ENCODE measurements at regions not wholly inside any gene's neighbourhood (a gene's known extent, or its start where the extent isn't known, plus 50 kb on each side); places are given as distances from the start of the nearest gene placed in this dataset.
A peak's percentile ranks its signal among the peaks of the same experiment; 100 is the strongest.

- intact Hi-C loops (cut with DNase I), result no loop called here
- no peak for DNase-seq (ENCODE audit: low spot score)
Observed at GRCh38 chr1:198472997-198473396, 67.5 kb downstream of the ATP6V1G3 start.

DNA sequence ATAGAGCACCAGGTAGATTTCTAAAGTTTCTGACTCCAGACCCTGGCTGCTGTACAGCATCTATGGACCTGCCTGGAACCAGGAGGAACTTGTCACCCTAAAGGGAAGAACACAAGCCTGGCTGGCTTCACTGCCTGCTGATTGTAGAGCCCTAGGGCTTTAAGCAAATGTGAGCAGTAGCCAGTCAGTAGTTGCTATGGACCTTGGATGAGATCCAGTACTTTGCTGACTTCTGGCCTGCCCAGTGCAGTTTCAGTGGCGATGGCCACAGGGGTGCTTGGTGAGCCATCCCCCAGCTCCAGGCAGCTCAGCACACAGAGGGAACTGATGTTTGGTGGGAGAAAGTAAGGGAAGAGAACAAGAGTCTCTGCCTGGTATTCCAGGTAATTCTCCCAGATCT, 68.4 kb downstream of the ATP6V1G3 start:
- intact Hi-C loops (cut with DNase I), result no loop called here
- DNase-seq (ENCODE audit: low spot score), result no peak

DNA sequence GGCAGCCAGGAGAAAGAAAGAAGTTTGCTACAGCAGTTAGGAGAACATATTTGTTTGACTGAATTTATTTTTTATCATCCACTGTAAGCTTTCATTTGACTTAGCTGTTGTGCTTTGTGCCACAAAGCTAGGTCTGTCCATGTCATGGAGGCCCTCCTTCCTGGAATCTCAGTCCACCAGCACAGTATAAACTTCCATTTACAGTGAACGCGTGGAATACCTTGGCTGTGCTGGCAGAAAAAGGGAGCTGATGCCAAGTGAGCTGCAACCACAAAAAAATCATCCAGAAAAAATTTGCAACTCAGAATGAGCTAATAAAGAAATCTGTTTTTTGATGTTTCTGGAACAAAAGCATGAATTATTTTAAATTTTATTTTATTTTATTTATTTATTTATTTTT, 72.6 kb downstream of the ATP6V1G3 start:
- no peak for DNase-seq (ENCODE audit: low spot score)
- intact Hi-C loops (cut with DNase I), result no loop called here

- DNase-seq (ENCODE audit: low spot score), result no peak
- intact Hi-C loops (cut with DNase I), result no loop called here
Observed at GRCh38 chr1:198467342-198467741, 73.1 kb downstream of the ATP6V1G3 start.

DNA sequence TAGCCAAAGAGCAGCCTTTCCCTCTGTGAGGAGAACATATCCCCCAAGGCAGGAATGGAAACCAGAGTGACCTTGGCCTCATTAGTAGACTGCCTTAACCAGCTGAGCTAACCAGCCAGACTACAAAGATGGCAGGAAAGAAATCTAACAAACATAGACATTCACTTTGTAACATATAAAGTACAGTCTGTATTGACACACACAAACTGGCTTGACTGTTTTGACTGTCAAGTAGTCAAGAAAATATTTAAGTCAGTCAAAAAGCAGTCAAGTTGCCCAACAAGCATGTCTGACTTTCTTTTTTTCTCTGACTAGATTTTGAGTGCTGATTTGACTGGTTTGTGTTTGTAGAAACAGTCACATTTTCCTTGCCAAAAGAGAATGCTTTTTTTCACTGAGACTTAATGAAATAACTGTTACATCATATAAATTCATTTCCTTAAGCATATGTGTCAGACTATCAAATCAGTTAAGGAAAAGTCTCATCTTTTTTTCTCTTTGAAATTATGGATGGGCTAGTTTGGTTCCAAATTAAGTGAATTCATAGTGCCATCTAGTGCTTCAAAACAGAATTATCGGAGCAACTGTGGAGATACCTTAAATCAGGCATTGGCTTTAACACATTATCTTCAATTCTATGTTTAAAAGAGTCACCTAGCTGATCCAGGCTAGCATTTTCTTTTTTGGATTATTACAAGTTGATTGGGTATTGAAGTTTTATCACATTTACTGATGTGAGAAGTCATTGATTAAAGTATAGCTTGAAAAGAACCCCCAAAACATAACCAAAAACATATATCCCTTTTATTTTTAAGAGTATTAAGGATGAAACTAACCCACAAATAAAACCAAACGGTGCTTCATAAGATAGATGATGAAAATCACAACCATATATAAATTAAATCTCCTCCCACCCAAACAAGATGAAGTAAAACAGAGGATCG, 75.0 kb downstream of the ATP6V1G3 start:
- no peak for DNase-seq (ENCODE audit: low spot score)
- intact Hi-C loops (cut with DNase I), result no loop called here

DNA sequence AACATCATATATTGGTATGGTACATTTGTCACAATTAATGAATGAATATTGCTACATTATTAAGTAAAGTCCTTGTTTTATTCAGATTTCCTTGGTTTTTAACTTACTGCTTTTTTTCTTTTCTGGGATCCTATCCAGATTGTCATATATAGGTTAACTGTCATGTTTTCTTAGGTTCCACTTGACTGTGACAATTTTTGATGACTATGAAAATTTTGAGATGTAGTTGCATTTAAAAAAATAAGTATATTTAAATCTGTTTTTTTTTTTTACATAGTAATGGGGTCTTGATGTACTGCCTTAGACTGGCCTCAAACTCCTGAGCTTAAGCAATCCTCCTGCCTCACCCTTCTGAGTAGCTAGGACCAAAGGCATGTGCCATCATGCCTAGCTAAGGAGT, 76.8 kb downstream of the ATP6V1G3 start:
- intact Hi-C loops (cut with DNase I), result no loop called here
- DNase-seq (ENCODE audit: low spot score), result no peak

DNA sequence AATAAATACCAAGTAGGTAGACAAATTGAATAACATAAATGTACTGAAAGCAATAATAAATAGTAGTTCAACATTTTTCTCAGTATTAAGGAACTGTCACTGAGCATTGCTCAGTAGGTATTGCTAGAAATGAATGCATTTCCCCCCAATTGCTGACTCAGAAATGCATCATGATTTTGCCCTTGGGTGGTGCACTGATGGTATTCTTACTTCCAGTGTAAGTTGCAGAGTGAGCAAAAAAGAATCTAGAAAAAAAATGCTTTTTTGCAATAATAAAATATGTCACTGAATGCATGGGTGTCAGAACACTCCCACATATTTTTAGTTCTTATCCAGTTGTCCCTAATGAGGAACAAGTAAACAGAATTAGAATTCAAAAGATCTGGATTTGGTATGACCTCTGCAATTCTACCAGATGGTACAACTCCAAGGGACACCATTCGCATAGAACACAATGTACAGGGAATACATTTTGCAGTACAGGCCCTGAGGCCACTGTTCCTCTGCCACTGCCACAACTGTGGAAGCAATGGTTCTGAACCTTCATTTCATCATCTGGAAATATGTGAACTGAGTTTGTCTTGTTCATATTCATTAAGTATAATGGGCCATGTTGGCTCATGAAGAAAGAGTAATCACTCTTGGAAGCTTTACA, 78.0 kb downstream of the ATP6V1G3 start:
- intact Hi-C loops (cut with DNase I), result no loop called here
- no peak for DNase-seq (ENCODE audit: low spot score)

GRCh38 chr1:198455966-198456365, 84.5 kb downstream of the ATP6V1G3 start:
- no peak for DNase-seq (ENCODE audit: low spot score)
- intact Hi-C loops (cut with DNase I), result no loop called here

GRCh38 chr1:198449727-198450433, 90.6 kb downstream of the ATP6V1G3 start:
- DNase-seq (ENCODE audit: low spot score), result no peak
- intact Hi-C loops (cut with DNase I), result no loop called here

DNA sequence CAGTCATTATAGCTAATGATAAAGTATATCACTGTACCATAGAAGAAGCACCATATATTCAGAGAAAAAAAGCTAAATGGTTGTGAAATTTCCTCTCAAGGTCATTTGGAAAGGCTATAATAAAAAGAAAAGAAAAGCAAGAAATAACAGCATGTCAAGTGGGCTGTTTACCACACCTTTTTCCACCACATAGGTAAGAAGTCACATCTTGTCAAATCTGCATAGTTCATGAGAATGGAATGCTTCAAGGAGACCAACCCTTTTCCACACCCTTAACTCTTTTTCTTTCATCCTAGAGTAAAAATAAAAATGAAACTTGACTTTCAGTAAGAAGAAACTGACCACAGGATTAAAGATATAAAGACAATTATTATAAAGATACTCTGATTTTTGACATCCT, 91.2 kb downstream of the ATP6V1G3 start:
- intact Hi-C loops (cut with DNase I), result no loop called here
- no peak for DNase-seq (ENCODE audit: low spot score)

GRCh38 chr1:198447468-198447867, 93.0 kb downstream of the ATP6V1G3 start:
- no peak for DNase-seq (ENCODE audit: low spot score)
- intact Hi-C loops (cut with DNase I), result no loop called here

DNA sequence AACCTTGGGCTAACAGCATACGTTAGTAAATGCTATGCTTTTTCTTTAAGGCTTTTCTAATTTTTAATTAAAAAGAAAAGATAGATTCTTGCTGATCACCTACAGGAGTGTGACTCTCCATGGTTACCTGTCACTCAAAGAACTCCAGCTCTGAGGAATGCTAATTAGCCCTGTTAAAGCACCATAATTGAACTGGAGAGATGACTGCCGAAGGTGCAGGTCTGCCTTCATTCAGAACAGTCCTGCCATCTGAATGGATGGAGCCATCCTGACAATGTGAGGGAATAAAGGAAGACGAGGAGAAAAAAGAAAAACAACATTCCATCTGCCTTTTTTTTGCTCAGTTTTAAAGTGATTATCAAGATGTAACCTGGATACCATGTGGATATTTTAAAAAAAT, 94.6 kb downstream of the ATP6V1G3 start:
- intact Hi-C loops (cut with DNase I), result no loop called here
- DNase-seq (ENCODE audit: low spot score), result no peak

DNA sequence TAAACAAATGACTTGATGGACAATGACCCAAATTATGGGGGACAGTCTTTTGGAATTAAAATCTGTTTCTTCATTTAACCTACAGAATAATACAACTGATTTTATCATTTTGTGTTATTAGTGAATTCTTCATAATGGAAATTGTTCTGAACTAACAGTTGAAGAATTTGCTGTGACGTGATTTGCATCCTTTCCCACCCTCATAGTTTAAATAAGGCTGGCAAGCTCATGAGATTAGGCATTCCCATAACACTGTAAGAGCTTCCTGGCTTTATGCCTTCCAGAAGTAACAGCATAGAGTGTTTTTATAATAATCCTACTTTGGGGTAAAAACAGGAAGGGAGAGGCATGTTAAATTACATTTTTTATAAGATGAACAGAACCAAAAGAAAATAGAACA, 95.7 kb downstream of the ATP6V1G3 start:
- intact Hi-C loops (cut with DNase I), result no loop called here

DNA sequence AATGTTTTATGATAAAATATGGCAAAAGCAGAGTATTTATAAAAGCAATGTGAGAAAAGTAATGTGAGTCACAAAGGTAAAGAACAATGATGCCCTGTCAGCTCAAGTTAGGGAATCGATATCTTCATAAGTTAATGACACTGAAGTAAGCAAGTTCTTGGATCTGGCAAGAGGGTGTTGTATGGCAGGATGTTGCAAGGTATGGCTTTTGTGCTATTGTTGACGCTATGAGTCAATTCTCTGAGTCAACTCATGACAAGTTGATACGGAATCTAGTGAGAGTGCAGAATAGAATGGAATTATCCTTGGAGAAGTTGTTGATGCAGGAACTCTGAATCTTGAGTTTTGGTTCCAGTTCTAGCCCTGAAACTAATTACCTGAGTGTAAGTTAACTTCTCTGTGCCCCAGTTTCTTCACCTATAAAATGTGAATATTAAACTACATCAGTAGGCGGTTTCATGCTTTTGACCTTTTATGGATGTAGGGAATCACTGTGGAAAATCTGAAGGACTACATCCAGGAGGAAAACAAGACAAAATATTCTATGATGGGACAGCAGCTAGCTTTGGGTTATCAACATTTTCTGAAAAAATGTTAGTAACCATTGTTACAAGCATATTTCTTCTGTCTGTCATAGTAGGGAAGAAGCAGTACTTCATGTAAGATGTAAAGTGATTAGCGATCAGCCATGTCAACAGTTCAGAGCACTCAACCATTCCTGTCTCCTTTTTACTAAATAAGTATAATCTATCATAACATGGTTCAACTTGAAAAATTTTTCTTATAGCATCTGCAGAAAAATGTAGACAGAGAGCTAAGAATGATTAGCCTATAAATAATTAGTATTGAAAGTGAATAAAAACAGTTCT, 96.9 kb downstream of the ATP6V1G3 start:
- intact Hi-C loops (cut with DNase I), result no loop called here
- no peak for DNase-seq (ENCODE audit: low spot score)

More for the DNA sequence above, 95.7 kb downstream of the ATP6V1G3 start:
- no peak for DNase-seq (ENCODE audit: low spot score)

DNA sequence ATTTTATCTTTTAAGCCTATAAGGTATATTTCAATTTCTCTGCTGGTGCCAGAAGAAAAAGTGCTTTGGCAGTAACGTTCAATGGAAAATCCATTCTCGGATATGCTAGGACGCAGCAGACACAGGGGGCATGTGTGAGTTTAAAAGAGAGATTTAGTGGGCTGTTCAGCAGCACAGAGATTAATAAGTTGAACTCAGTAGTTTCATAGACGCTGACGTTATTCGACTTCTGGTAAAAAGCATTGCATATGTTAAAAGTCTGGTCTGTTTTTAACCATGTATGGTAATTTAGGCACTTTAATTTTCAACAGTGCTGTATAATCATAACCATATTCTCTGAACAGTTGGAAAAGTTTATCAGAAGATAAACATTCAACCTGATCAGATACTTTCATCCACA, 99.6 kb downstream of the ATP6V1G3 start:
- no peak for DNase-seq (ENCODE audit: low spot score)
- intact Hi-C loops (cut with DNase I), result no loop called here

DNA sequence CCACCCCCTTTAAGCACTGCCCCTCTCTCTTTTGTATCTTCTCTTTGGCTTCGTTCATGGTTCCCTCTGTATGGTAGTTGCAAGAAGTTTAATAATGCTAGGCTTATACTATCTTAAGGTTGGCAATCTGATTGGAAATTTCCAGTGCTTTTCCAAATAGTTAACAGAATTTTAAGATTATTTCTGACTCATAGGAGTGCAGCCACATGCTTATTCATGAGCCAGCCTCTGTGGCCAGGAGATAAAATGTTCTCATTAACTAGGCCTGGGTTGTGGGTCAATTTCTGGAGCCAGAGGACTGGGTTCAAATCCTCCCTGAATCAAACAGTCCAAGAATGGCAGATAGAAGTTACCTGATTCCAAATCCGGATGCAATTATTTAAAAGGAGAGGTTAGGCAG, 103.1 kb downstream of the ATP6V1G3 start:
- DNase-seq (ENCODE audit: low spot score), result peak; percentile 30
- intact Hi-C loops (cut with DNase I), result no loop called here

GRCh38 chr1:198436276-198436675, 104.2 kb downstream of the ATP6V1G3 start:
- intact Hi-C loops (cut with DNase I), result no loop called here
- no peak for DNase-seq (ENCODE audit: low spot score)

DNA sequence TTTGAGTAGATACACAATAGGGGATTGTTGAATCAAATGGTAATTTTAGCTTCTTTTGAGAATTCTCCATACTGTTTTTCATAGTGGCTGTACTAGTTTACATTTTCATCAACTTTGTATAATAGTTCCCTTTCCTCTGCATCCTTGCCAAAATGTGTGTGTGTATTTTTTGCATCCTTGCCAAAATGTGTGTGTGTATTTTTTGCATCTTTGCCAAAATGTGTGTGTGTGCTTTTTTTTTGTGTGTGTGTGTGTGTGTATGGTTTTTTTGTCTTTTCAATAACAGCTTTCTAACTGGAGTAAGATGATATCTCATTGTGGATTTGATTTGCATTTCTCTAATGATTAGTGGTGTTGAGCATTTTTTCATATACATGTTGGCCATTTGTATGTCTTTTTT, 105.4 kb downstream of the ATP6V1G3 start:
- DNase-seq (ENCODE audit: low spot score), result no peak
- intact Hi-C loops (cut with DNase I), result no loop called here

GRCh38 chr1:198424441-198424840, 116.0 kb downstream of the ATP6V1G3 start:
- intact Hi-C loops (cut with DNase I), result no loop called here
- DNase-seq (ENCODE audit: low spot score), result no peak
